GM12878 (cell line): ENCODE measurements at regions not wholly inside any gene's neighbourhood (a gene's known extent, or its start where the extent isn't known, plus 50 kb on each side); places are given as distances from the start of the nearest gene placed in this dataset.

ENCODE experiments used
- CREB1 ChIP-seq: IDR thresholded peaks from 2 replicates; pipeline ENCODE4 v1.6.1; 2012; ENCODE audit warnings: low read depth, mild to moderate bottlenecking, inconsistent platforms
- EP300 ChIP-seq, 2 experiments: fragments of 150-350 bp in 1 of 2; IDR thresholded peaks; 2 replicates each; pipeline ENCODE4 v1.6.1; 2011 to 2012; ENCODE audit warnings: low read depth in 2 of 2, low read length in 2 of 2, borderline replicate concordance in 1 of 2, improper control_type of control experiment in 1 of 2, inconsistent platforms in 1 of 2; ENCODE audit not compliant: control insufficient read depth in 1 of 2
- ETV6 ChIP-seq, 2 experiments: fragments of 450-650 bp in 1 of 2; IDR thresholded peaks in 1 of 2; conservative IDR thresholded peaks in 1 of 2; 2 replicates each; pipeline ENCODE4 v1.6.1; 2014; ENCODE audit warnings: antibody characterized with exemption in 1 of 2, borderline replicate concordance in 1 of 2, low read depth in 1 of 2, mild to moderate bottlenecking in 1 of 2, moderate library complexity in 1 of 2
- POLR2A ChIP-seq: IDR thresholded peaks from 2 replicates; pipeline ENCODE4 v1.6.1; 2011; ENCODE audit warnings: low read depth, mild to moderate bottlenecking, low read length
- SRF ChIP-seq, 2 experiments: IDR thresholded peaks; 2 replicates each; pipeline ENCODE4 v1.6.1; 2011; ENCODE audit warnings: low read depth in 2 of 2, low read length in 2 of 2, mild to moderate bottlenecking in 1 of 2, moderate library complexity in 1 of 2
- ZBED1 ChIP-seq: IDR thresholded peaks from 2 replicates; pipeline ENCODE4 v1.6.1; 2016; ENCODE audit warnings: borderline replicate concordance
- TF ChIP-seq, protein P1 (sequence below), 3 experiments: IDR thresholded peaks in 2 of 3; conservative IDR thresholded peaks in 1 of 3; 2 replicates each; pipeline ENCODE4 v1.5.1; 2011; ENCODE audit warnings: low read depth in 3 of 3, low read length in 3 of 3, mild to moderate bottlenecking in 3 of 3, control low read depth in 2 of 3, moderate library complexity in 2 of 3, inconsistent platforms in 1 of 3, mixed read lengths in 1 of 3; ENCODE audit not compliant: control insufficient read depth in 2 of 3, insufficient read depth in 1 of 3; ENCODE audit errors: extremely low read depth in 1 of 3

DNA sequence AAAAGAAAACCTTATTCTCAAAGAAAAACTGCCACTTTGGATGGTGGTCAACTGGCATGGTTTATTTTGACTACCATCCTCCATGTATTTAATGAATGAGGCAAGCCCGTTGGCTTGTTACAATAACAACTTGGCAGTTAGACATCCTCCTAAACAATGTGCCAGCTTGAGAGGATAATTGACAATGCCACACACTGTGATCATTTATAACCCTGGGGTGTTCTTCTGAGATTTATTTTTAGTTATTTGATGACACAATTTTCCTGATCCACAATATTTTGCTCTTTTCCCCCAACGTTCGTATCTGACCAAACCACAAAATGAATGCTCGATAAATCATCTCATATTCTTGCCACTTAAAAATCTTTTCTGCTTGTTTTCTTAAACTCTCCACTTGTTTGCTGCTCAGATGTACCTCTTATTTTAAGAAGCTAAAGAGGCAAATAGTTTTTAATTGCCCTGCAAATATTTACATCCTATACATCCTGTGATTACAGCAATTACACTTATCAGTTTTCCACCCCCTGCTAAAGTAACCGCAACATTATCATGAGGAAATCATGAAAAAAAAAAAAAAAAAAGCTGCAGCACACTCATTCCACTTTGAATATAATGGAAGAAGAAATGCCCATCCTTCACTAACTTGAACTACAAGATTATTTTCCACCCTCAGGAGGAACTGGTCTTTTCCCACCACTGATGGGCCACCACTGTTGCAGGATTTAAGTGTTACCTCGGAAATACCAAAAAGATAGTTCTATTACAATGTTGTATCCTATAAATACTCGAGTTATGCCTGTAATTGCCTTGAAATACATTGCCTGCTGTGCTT lies 119.9 kb downstream of the MBL2 start:
- TF ChIP-seq ZBED1 (no peak), ETV6 (conservative IDR thresholded peaks at IDR 0.05 in 1 of 2, IDR thresholded peaks at IDR 0.05 in 1 of 2; ENCODE audit: borderline replicate concordance in 1 of 2, low read depth in 1 of 2) (no peak), POLR2A (no peak), SRF (IDR thresholded peaks at IDR 0.05; ENCODE audit: low read depth in 2 of 2, low read length in 2 of 2) (no peak), EP300 (IDR thresholded peaks at IDR 0.05; ENCODE audit: borderline replicate concordance in 1 of 2, control insufficient read depth in 1 of 2, low read depth in 2 of 2, low read length in 2 of 2) (no peak), CREB1 (no peak)
- TF ChIP-seq, protein P1, sequence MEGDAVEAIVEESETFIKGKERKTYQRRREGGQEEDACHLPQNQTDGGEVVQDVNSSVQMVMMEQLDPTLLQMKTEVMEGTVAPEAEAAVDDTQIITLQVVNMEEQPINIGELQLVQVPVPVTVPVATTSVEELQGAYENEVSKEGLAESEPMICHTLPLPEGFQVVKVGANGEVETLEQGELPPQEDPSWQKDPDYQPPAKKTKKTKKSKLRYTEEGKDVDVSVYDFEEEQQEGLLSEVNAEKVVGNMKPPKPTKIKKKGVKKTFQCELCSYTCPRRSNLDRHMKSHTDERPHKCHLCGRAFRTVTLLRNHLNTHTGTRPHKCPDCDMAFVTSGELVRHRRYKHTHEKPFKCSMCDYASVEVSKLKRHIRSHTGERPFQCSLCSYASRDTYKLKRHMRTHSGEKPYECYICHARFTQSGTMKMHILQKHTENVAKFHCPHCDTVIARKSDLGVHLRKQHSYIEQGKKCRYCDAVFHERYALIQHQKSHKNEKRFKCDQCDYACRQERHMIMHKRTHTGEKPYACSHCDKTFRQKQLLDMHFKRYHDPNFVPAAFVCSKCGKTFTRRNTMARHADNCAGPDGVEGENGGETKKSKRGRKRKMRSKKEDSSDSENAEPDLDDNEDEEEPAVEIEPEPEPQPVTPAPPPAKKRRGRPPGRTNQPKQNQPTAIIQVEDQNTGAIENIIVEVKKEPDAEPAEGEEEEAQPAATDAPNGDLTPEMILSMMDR (IDR thresholded peaks at IDR 0.05 in 2 of 3, conservative IDR thresholded peaks at IDR 0.05 in 1 of 3; ENCODE audit: control insufficient read depth in 2 of 3, extremely low read depth in 1 of 3, insufficient read depth in 1 of 3, low read depth in 3 of 3, low read length in 3 of 3) = no peak
